HG02943 (cell line): ENCODE measurements at regions not wholly inside any gene's neighbourhood (a gene's known extent, or its start where the extent isn't known, plus 50 kb on each side); places are given as distances from the start of the nearest gene placed in this dataset.

Experiments
- ATAC-seq: cut with Tn5 transposase; IDR thresholded peaks from one replicate; pipeline ENCODE4 v1.9.1; 2021; ENCODE audit warnings: mild to moderate bottlenecking, low read depth, moderate library complexity; ENCODE audit not compliant: unreplicated experiment

DNA sequence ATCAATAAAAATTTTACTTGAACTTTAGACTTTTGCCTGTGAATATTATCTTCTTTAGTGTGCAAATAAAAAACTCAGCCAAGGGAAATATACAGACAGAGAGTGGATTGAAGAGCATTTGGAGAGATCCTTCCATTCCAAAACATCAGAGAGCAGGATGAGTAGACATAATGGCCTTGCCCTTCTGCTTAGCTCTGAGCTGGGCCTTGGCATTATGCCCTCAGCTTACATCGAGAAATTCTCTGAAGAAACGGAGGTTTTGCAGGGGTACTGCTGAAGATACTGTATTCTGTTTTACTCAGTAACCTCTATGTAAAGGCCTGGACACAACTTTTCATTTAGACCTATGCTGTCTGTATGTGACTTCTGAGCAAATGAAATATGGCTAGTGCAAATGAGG is 317.4 kb downstream of the STIM2 start:
- ATAC-seq, result no peak

DNA sequence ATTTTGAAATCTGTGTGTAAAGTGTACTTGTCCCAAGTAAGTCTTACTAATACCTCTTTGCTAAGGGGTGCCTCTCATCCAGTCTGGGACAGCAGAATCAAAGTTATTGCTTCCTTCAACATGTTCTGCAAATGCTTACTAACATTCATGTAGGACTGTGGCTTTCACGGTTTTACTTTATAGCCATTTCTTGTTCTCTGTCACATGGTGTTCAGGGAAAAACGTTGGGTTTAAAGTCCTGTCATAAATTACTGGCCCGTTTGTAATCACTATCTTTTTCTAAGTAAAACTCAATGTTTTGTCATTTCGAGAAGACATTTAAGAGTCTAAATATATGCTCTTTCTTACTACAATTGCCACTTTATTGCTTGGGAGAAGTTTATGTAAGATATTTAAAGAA is 321.1 kb downstream of the STIM2 start:
- no peak for ATAC-seq

DNA sequence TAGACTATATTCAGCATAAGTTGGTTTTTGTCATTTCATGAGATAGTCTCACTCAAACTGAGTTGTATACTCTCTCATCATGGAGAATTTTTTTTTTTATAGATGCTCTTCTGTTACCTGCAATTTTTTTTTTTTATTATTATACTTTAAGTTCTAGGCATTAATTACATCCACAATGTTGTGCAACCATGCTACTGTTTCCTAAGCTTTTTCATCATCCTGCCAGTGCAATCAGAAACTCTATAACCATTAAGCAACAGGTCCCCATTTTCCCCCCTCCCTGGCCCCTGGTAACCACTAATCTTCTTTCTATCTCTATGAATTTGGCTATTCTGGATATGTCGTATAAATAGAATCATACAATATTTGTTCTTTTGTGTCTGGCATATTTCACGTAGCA is 321.6 kb downstream of the STIM2 start:
- no peak for ATAC-seq

DNA sequence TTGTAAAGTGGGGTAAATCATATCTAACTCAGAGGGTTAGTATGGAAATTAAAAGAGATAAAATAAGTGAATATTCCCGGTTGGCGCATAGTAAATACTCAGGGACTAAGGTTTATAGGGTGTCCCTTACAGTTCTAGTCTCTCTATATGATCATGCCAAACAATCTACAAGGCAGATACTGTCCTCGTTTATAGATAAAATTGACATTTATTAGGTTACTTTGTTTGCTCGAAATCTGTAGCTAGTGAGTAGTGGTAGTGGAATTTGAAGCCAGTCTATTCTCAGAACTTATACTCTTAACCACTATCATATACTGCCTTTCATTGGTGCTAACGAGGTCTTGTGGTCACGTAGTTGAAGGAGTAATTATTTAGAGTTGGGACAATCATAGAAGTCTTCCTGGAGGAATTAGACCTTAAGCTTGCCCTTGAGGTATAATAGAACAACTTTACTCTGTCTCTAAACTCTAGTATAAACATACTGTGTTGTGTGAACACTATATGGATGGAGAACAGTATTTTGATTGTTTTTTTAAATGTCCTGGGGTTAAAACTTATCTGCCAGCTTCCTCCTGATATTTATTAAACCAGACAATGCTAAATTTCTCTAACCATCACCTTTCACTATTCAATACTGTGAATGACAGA is 324.0 kb downstream of the STIM2 start:
- no peak for ATAC-seq

DNA sequence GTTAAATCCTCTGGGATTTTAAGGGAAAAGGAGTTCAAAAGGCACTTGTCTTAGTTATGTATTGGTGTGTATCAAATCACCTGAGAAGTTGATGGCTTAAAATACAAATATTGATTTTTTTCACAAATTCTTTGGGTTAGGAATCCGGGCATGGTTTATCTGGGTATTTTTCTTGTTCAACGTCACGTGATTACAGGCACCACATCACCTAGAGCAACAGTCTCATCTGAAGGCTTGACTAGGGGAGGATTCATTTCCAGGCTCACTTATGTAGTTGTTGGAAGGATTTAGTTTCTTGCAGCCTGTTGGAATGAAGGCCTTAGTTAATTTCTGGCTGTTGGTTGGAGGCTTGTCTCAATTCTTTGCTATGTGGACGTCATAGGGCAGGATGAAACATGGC is 326.1 kb downstream of the STIM2 start:
- ATAC-seq, result no peak

DNA sequence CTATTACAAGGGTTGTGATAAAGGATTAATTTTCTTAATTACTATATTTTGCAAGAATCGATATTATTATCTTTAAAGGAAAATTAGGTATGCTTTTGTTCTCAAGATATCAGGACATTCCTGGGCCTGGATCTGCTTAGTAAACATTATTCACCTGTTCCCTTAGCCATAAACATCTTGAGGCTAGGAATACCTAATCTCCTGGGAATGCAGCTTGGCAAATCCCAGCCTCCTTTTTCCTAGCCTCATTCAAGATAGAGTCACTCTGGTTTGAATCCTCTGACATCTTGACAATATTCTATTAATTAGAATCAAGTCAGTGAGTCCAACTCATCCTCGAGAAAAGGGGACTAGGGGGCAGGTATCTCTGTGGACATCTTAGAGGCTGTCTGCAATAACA is 327.1 kb downstream of the STIM2 start:
- ATAC-seq, result no peak

DNA sequence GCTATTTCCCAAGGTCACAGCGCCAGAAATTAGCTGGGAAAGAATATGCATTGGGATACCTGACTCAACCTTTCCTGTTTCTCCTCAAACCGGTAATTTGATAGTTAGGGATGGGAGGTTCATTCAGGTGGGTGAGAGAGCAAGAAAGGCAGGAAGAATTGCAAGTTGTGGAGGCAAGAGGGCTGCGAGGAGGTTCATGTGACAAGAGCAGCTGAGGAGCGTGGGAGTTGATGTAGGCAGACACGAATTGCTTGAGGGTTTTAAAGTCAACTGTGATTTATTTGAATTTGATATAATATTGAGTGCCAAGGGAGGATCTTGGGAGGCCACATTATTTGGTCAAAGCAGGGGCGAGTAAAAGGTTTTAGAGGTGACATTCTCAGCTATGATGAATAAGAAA is 329.0 kb downstream of the STIM2 start:
- no peak for ATAC-seq

DNA sequence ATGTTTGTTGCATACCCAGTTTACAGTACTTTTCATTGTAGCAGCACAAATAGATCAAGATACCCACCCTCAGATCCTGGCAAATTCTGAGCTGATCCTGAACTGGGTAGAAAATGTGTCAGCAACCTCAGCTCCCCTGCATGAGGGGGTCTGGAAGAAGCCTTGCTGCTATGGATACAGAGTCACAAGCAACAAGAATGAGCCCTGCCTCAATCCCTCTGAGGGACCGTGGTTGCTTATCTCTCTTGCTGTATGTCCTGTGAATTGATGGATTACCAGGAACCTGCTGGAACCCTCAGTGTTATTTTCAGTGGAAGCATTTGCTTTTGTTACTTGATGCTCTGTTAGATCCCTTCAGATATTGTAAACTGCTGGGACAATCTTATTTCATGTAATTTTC is 331.0 kb downstream of the STIM2 start:
- ATAC-seq, result no peak

DNA sequence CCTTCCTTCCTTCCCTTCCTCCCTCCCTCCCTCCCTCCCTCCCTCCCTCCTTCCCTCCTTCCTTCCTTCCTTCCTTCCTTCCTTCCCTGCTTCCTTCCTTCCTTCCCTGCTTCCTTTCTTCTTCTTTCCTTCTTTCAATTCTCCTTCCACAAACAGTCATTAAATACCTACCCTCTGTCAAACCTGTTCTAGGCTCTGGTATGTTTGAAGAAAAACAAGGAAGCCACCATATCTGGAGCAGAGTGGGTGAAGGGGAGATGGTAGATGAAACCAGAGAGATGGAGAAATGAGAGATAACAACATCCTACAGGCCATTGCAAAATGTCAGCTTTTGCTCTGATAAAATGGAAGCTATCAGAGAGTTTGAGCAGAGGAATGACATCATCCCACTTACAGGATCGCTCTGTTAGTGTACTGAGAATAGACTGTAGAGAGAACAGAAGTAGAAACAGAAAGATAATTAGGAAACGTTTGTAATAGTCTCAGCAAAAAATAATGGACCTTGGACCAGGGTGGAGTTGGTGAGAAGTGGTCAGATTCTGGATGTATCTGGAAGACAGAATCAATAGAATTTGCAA is 334.0 kb downstream of the STIM2 start:
- ATAC-seq, result no peak

DNA sequence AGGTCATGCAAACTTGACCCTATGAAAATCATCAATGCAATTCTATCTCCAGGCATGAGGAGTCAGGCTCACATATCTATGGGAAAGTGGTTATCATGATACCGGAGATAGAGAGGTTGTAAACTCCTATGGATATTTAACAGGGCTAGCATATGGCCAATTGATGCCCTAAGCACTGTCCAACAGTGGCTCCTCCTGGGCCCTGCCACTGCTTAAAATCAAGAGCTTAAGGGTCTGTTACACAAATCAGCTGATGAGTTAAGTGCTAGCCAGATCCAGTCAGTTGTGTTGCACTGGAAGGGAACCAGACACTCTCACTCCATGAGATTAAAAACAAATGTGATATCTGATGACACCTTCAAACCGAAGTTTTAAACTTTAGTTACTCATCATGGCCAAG is 337.6 kb downstream of the STIM2 start:
- no peak for ATAC-seq

DNA sequence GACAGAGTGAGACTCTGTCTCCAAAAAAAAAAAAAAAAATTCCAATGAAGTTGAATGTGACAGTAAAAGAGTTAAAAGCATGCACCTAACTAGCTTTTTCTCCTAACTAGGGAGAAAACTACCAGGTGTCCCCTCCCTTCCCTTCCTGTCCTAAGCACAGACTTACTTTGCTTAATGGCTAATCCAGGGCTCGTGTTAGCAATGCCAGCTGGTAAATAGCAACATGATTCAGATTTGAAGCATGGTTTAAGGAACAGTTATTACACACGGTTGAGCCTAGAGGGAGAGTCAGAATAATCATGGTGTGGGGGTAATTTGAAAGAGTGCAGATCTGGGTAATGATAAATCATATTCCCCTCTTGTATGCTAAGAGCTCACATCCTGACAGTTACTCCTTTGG is 338.3 kb downstream of the STIM2 start:
- no peak for ATAC-seq

DNA sequence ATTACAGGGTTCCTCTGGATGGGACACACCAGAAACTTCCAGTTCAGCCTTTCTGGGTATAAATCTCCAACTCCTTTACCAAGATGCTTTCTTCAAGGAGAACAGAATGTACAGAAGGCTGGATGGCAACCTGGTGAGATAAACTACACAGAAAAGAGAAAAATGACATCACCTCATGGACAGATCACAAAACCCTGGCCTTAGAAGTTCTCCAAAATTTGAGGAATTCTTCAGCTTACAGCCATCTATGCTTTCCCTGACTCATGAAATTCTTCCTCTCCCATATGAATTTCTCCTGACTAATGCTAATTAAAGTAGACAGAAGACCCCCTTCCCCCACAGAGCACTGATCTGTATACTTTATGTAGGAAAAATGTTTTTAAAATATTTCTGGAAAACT is 345.4 kb downstream of the STIM2 start:
- ATAC-seq, result no peak

DNA sequence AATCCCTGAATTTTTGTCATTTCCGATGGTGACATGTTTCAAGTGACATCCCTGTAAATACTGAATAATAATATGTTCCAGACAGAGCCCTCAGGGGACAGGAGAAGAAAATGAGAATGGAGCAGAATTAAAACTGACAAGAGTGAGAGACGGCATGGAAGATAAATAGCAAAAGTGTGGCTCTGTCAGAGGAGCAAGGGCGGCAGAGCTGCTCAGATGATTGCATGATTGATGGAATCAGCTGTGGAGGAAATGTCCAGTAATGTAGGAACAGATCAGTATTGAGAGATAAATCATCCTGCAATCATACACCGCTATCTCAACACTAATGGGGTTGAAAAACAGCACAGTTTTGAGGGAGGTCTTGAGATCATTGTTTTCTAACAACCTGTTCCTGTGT is 350.3 kb downstream of the STIM2 start:
- ATAC-seq, result no peak

DNA sequence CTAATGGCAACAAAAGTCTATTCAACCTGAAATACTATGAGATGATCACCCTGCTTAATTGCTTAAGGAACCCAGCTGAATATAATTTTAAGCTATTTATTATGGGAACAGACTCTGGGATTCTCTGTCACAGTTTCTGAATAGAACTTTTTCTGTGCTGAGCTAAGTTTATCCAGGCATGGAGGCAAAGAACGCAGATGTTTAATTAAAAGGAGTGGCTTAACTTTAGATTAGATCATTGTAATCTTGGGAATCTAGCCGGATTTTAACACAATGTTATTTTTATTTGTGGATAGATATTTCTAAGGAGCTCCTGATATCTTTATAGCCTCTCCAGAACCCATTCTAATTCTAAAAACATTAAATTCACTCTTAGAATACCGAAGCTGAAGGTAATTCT is 353.4 kb downstream of the STIM2 start:
- no peak for ATAC-seq

DNA sequence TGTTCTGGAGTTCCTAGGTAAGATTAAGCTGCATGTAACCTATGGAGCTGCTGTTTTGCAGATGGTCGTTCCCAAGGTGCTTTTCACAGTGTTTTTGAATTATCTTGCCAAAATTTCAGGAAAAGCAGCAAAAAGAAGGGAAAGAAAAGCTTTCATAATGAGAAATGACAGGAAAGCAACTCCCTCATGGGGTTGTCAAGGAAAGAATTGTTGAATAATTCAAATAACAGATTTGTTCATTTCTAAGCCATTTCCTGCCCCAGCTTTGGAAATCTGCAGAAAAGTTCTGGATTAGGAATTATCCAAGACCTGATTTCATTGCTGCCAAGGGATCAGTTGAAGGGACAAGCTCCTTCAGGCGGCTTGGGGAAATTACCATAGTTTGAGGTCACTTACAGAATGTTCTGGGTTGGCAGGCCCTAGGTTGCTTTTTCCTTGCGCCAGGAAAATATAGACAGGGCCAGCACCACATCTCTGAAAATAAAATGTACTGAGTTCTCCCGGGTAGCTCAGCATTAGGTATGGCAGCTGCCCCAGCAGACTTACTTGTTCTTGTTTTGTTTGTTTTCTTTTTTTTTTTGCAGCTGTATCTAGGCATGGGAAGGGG is 354.7 kb downstream of the STIM2 start:
- no peak for ATAC-seq

DNA sequence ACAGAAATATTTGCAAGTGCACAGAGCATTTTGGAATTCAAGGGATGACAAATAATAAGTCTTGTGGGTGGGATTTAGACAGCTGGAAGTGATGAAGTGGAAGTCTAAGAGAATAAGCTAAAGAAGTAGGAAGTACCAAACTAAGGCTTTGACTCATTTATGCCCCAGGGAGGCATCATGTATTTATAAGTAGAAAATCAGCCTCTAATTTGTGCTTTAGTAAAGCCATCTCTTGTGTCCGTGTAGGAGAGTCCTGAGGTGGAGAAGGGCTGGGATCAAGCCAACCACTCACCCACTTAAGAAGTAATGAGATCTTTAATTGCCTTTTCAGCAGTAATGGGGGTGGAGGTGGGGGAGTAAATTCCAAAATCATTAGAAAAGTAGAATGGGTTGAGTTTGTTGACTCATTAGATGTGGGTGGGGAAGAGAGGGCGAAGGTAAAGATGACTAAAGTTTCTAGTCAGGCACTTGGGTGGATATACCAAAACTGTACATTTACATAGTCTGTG is 356.7 kb downstream of the STIM2 start:
- no peak for ATAC-seq

DNA sequence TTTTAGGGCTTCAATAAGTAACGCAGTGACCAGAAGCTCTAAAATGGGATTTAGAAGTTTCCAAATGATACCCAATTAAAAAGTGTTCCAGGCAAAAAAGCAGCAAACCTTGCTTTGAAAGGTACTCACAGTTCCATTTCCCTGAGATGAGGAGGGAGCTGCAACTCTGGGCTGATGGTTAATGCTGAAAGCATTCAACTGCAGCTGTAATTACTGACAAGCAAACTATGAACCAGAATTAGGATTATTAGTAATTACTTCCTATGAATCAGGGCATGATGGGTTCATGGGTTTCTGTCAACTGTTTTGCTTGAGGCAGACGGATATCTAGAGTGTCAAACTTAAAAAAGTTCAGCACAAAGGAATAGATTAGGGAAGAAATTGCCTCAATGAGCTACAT is 357.4 kb downstream of the STIM2 start:
- no peak for ATAC-seq

DNA sequence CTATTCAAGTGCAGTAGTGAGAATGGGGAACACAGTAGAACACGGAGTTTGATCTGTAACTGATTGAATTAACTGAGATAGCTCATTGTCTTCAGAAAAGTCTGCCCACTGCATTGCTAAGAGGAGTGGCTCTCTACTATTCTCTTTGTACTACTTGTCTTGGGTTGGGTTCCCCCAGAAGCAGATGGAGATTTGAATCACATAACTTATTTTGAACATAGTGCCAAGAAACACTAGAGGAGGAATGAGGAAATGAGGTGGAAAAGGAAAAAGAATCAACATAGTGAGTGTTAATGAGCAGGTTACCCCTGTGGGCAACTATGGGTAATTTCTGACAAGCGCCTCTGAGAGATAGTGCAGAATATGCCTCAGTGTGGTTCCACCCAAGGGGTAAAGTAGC is 362.7 kb downstream of the STIM2 start:
- no peak for ATAC-seq

DNA sequence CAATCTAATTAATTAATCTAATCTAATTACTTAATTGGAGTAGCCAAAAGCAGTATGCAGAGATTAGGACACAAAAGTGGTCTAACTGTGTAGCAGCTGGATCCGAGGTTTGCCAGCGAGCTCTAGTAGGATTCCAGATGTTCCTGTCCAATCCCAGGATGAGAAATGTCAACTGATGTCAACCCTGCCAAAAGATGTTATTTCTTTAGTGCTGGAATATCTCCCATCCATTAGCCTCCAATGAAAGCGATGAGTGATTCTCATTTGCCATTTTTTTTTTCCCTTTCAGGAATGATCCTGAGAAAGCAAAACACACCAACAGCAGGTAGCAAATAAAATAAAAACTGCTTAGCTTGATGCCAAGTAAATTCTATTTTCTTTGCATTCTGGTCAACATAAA is 372.9 kb downstream of the STIM2 start:
- no peak for ATAC-seq

DNA sequence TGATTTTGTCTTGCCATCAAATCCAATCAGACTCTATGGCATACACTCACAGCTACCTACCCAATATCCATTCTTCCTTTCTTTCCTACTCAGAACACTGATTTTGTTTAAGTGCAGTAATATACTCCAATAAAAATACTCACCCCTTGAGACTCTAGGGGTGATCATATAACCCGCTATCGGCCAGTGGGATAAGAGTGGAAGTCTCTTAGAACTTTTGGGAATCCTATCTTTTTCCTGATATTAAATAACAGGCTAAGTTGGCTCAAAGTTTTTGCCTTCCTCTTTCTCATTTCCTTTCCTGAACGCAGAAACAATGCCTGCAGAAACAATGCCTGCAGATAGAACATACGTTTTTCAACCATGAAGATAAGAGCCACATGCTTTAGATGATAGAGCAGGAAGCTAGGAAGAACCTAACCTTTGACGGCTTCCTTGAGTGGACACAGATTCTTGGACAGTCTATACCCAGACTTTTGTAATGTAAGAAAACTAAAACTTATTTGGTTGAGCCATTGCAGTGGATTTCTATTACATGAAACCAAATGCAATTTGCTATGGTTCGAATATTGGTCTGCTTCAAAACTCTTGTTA is 373.8 kb downstream of the STIM2 start:
- no peak for ATAC-seq

DNA sequence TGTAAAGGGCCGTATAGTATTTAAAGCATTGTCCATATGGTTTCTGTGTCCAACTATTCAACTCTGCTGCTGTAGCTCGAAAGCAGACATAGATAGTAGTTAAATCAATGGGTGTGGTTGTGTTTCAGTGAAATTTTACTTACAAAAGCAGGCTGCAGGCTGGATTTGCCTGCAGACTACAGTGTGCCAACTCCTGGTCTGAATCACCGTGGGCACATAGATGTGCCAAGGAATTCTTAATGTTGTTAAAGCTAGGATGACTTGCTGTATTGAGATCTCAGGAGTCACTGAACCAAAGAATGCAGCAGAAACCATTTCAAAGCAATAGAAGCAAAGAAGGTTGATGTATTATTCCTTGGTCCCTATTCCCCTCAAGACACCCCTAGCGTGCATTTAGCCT is 379.0 kb downstream of the STIM2 start:
- ATAC-seq, result no peak

DNA sequence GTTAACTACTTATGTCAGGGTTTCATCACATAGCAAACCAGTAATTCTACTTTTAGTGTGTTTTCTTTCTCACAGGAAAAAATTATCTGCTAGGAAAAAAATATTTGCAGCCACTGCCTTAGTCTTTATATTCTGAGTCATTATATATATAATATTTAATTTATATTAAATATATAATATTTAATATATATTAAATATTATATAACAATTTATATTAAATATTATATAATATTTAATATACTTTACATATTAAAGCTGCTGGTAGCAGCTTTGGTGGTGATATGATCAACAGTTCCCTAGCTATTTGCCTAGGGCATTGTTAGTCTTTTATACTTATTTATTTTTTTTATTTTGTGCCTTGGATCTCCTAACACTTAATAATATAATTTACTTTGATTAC is 381.6 kb downstream of the STIM2 start:
- ATAC-seq, result no peak
